ENCODE measurements at regions not wholly inside any gene's neighbourhood (a gene's known extent, or its start where the extent isn't known, plus 50 kb on each side); places are given as distances from the start of the nearest gene placed in this dataset.

DNA sequence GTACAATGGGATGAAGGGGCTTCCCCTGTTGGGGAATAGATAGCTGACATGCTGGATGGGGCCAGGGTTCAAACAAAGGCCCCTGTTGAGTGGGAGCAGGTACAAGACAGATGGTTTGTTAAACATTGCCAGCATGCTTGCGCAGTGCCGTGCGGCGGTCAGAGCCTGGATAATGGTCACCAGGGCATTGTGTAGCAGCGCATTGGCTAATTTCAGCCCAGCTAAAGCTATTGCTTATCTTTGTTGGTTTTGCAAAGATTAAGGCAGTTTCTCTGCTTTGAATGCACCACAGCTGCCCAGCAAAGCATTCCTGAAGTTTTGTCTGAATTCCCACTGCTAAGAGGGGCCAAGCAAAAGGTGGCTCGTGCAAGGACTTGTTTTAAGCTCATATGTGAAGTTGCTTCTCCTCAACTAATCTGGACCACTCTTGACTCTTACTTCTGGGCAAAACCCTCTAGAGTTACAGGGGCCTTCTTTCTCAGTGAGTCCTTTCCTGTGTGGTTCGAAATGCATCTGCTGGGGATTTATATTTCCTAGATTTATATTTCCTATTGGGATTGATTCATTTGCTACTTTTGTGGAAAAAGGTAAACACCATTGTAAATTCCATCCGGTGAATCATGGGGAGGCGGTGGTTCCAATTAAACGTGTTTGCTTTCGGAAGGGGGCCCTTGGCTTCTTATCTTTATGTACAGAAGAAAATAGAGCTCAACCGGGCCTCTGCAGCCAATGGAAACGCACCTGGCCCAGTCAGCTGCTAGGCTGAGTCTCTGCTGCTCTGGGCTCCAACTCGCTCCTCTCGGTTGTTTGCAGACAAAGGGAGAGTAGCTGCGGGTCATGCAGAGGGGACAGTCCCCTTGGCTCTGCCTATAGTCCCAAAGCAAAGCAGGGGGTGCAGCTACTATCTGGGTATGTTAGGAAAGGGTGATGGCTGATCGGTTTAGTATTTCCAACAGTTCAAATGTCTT is 72.1 kb downstream of the FOXA2 start (continued):
- no peak for TF ChIP-seq PLRG1 (conservative IDR thresholded peaks at IDR 0.05)
- peak; percentile 14 for TF ChIP-seq JARID2 (CRISPR knock-in tag; IDR thresholded peaks at IDR 0.05; ENCODE audit: insufficient replicate concordance)
- peak; percentile 87 for TF ChIP-seq RBFOX2 (IDR thresholded peaks at IDR 0.05; ENCODE audit: low read depth, low read length)
- TF ChIP-seq, protein P1, sequence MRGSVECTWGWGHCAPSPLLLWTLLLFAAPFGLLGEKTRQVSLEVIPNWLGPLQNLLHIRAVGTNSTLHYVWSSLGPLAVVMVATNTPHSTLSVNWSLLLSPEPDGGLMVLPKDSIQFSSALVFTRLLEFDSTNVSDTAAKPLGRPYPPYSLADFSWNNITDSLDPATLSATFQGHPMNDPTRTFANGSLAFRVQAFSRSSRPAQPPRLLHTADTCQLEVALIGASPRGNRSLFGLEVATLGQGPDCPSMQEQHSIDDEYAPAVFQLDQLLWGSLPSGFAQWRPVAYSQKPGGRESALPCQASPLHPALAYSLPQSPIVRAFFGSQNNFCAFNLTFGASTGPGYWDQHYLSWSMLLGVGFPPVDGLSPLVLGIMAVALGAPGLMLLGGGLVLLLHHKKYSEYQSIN (CRISPR knock-in tag; IDR thresholded peaks at IDR 0.05; ENCODE audit: borderline replicate concordance) = no peak
- no peak for TF ChIP-seq AGO1 (IDR thresholded peaks at IDR 0.05; ENCODE audit: low read depth, low read length, poor library complexity, severe bottlenecking)
- TF ChIP-seq HDAC6 (IDR thresholded peaks at IDR 0.05; ENCODE audit: low read depth, low read length) = 0 out of 2 replicates have a peak, but pooled peaks have one; percentile 29
- TF ChIP-seq ZNF460 (CRISPR knock-in tag; IDR thresholded peaks at IDR 0.05; ENCODE audit: borderline replicate concordance) = peak; percentile 23; the same call in 1 of the 2 replicates
- TF ChIP-seq, protein P2, sequence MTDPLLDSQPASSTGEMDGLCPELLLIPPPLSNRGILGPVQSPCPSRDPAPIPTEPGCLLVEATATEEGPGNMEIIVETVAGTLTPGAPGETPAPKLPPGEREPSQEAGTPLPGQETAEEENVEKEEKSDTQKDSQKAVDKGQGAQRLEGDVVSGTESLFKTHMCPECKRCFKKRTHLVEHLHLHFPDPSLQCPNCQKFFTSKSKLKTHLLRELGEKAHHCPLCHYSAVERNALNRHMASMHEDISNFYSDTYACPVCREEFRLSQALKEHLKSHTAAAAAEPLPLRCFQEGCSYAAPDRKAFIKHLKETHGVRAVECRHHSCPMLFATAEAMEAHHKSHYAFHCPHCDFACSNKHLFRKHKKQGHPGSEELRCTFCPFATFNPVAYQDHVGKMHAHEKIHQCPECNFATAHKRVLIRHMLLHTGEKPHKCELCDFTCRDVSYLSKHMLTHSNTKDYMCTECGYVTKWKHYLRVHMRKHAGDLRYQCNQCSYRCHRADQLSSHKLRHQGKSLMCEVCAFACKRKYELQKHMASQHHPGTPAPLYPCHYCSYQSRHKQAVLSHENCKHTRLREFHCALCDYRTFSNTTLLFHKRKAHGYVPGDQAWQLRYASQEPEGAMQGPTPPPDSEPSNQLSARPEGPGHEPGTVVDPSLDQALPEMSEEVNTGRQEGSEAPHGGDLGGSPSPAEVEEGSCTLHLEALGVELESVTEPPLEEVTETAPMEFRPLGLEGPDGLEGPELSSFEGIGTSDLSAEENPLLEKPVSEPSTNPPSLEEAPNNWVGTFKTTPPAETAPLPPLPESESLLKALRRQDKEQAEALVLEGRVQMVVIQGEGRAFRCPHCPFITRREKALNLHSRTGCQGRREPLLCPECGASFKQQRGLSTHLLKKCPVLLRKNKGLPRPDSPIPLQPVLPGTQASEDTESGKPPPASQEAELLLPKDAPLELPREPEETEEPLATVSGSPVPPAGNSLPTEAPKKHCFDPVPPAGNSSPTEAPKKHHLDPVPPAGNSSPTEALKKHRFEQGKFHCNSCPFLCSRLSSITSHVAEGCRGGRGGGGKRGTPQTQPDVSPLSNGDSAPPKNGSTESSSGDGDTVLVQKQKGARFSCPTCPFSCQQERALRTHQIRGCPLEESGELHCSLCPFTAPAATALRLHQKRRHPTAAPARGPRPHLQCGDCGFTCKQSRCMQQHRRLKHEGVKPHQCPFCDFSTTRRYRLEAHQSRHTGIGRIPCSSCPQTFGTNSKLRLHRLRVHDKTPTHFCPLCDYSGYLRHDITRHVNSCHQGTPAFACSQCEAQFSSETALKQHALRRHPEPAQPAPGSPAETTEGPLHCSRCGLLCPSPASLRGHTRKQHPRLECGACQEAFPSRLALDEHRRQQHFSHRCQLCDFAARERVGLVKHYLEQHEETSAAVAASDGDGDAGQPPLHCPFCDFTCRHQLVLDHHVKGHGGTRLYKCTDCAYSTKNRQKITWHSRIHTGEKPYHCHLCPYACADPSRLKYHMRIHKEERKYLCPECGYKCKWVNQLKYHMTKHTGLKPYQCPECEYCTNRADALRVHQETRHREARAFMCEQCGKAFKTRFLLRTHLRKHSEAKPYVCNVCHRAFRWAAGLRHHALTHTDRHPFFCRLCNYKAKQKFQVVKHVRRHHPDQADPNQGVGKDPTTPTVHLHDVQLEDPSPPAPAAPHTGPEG (CRISPR knock-in tag; IDR thresholded peaks at IDR 0.05) = peak; percentile 90
- TF ChIP-seq ZNF17 (CRISPR knock-in tag; IDR thresholded peaks at IDR 0.05) = no peak
- TF ChIP-seq, protein P3, sequence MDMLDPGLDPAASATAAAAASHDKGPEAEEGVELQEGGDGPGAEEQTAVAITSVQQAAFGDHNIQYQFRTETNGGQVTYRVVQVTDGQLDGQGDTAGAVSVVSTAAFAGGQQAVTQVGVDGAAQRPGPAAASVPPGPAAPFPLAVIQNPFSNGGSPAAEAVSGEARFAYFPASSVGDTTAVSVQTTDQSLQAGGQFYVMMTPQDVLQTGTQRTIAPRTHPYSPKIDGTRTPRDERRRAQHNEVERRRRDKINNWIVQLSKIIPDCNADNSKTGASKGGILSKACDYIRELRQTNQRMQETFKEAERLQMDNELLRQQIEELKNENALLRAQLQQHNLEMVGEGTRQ (IDR thresholded peaks at IDR 0.05; ENCODE audit: low read depth, low read length) = peak; percentile 48; the same call in 1 of the 2 replicates
- TF ChIP-seq, protein P3 (CRISPR knock-in tag; IDR thresholded peaks at IDR 0.05; ENCODE audit: borderline replicate concordance) = peak; percentile 16
- TF ChIP-seq, protein P4, sequence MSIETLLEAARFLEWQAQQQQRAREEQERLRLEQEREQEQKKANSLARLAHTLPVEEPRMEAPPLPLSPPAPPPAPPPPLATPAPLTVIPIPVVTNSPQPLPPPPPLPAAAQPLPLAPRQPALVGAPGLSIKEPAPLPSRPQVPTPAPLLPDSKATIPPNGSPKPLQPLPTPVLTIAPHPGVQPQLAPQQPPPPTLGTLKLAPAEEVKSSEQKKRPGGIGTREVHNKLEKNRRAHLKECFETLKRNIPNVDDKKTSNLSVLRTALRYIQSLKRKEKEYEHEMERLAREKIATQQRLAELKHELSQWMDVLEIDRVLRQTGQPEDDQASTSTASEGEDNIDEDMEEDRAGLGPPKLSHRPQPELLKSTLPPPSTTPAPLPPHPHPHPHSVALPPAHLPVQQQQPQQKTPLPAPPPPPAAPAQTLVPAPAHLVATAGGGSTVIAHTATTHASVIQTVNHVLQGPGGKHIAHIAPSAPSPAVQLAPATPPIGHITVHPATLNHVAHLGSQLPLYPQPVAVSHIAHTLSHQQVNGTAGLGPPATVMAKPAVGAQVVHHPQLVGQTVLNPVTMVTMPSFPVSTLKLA (IDR thresholded peaks at IDR 0.05) = no peak

All from HepG2 (cell line).